Suprapubic skin (tissue), 4 donors: ENCODE measurements at regions not wholly inside any gene's neighbourhood (a gene's known extent, or its start where the extent isn't known, plus 50 kb on each side); places are given as distances from the start of the nearest gene placed in this dataset.

Experiments used
- DNase-seq, 2 donors: peaks; one replicate each; pipeline ENCODE4 v3.0.0-alpha.2; 2019; ENCODE audit warnings: low spot score in 2 of 2
- H3K27ac ChIP-seq: fragments of 200-600 bp; sonication (generic); one replicate; pipeline ENCODE4 v1.5.1; 2019
- H3K27me3 ChIP-seq: fragments of 200-600 bp; sonication (generic); one replicate; pipeline ENCODE4 v1.5.1; 2019
- H3K36me3 ChIP-seq: fragments of 200-600 bp; sonication (generic); one replicate; pipeline ENCODE4 v1.5.1; 2019
- H3K4me1 ChIP-seq: fragments of 200-600 bp; sonication (generic); one replicate; pipeline ENCODE4 v1.5.1; 2019
- H3K4me3 ChIP-seq: fragments of 200-600 bp; sonication (generic); one replicate; pipeline ENCODE4 v1.5.1; 2019; ENCODE audit warnings: mild to moderate bottlenecking
- H3K9me3 ChIP-seq: fragments of 200-600 bp; sonication (generic); one replicate; pipeline ENCODE4 v1.5.1; 2019
- CTCF ChIP-seq, 2 donors: fragments of 200-600 bp in 1 of 2; fragments of 450-650 bp in 1 of 2; sonication (generic) in 1 of 2; IDR thresholded peaks; one replicate each; pipeline ENCODE4 v1.5.1; 2016 to 2019; ENCODE audit warnings: antibody characterized with exemption in 2 of 2, mild to moderate bottlenecking in 1 of 2, moderate library complexity in 1 of 2
- EP300 ChIP-seq: sonication (generic); formaldehyde crosslinking; IDR thresholded peaks from one replicate; pipeline ENCODE4 v1.6.1; 2017; ENCODE audit warnings: antibody characterized with exemption
- POLR2A ChIP-seq, 2 donors: fragments of 450-650 bp; IDR thresholded peaks; one replicate each; pipeline ENCODE4 v1.6.1; 2017; ENCODE audit warnings: antibody characterized with exemption in 2 of 2, mild to moderate bottlenecking in 2 of 2, moderate library complexity in 2 of 2
- POLR2AphosphoS5 ChIP-seq, 3 donors: sonication (generic); formaldehyde crosslinking; IDR thresholded peaks; one replicate each; pipeline ENCODE4 v1.6.1; 2017; ENCODE audit warnings: antibody characterized with exemption in 3 of 3
- WGBS: methylation state at CpG from one replicate; pipeline ENCODE4 v1.1.5; 2018; 5-methylcytosine and 5-hydroxymethylcytosine counted together

GRCh38 chr7:145875267-145875666 lies 241.3 kb upstream of the CNTNAP2 start:
- TF ChIP-seq CTCF (IDR thresholded peaks at IDR 0.05) (no peak), POLR2AphosphoS5 (IDR thresholded peaks at IDR 0.05) (no peak)
- DNase-seq = no peak
- no peak overlapping the region for H3K27ac ChIP-seq
- H3K27me3 ChIP-seq = no peaks in the 10 kb centered on the region
- H3K4me3 ChIP-seq = no peak overlapping the region
- no peaks in the 10 kb centered on the region for H3K36me3 ChIP-seq
- no peaks in the 10 kb centered on the region for H3K9me3 ChIP-seq
- H3K4me1 ChIP-seq = no peaks in the 10 kb centered on the region

- no CpG with 5 or more reads among the region's 2 CpGs for WGBS
- no peak for DNase-seq
- TF ChIP-seq CTCF (IDR thresholded peaks at IDR 0.05) (no peak), POLR2A (IDR thresholded peaks at IDR 0.05) (no peak), POLR2AphosphoS5 (IDR thresholded peaks at IDR 0.05) (no peak), EP300 (no peak)
These were observed 247.7 kb upstream of the CNTNAP2 start for GRCh38 chr7:145868935-145869334.

GRCh38 chr7:145862212-145862611 lies 254.4 kb upstream of the CNTNAP2 start:
- 88% methylated on average over 1 of the region's 5 CpGs for WGBS
- Histone ChIP-seq H3K4me1 (no peaks in the 10 kb centered on the region), H3K4me3 (no peak overlapping the region), H3K27me3 (no peaks in the 10 kb centered on the region), H3K9me3 (peaks cover 3% of the 10 kb centered on the region), H3K27ac (no peak overlapping the region), H3K36me3 (no peaks in the 10 kb centered on the region)
- DNase-seq = no peak
- no peak for TF ChIP-seq POLR2AphosphoS5 (IDR thresholded peaks at IDR 0.05)
- TF ChIP-seq EP300 = no peak
- TF ChIP-seq POLR2A (IDR thresholded peaks at IDR 0.05) = no peak
- no peak for TF ChIP-seq CTCF (IDR thresholded peaks at IDR 0.05)

More at GRCh38 chr7:145868935-145869334, 247.7 kb upstream of the CNTNAP2 start:
- H3K4me1 ChIP-seq = no peaks in the 10 kb centered on the region
- no peaks in the 10 kb centered on the region for H3K36me3 ChIP-seq
- H3K27ac ChIP-seq = no peak overlapping the region
- peaks cover 3% of the 10 kb centered on the region for H3K9me3 ChIP-seq
- no peak overlapping the region for H3K4me3 ChIP-seq
- H3K27me3 ChIP-seq = no peaks in the 10 kb centered on the region

GRCh38 chr7:145860809-145861208 lies 255.8 kb upstream of the CNTNAP2 start:
- Histone ChIP-seq H3K4me3 (no peak overlapping the region), H3K9me3 (peaks cover 3% of the 10 kb centered on the region), H3K4me1 (no peaks in the 10 kb centered on the region), H3K36me3 (no peaks in the 10 kb centered on the region), H3K27me3 (no peaks in the 10 kb centered on the region), H3K27ac (no peak overlapping the region)
- no peak for DNase-seq
- 88% methylated on average over 1 of the region's 1 CpG for WGBS
- TF ChIP-seq CTCF (IDR thresholded peaks at IDR 0.05) = no peak
- no peak for TF ChIP-seq POLR2A (IDR thresholded peaks at IDR 0.05)
- no peak for TF ChIP-seq POLR2AphosphoS5 (IDR thresholded peaks at IDR 0.05)
- TF ChIP-seq EP300 = no peak

GRCh38 chr7:145850636-145851035 lies 266.0 kb upstream of the CNTNAP2 start:
- H3K27ac ChIP-seq = no peak overlapping the region
- H3K4me1 ChIP-seq = no peaks in the 10 kb centered on the region
- no peak for DNase-seq
- H3K27me3 ChIP-seq = no peaks in the 10 kb centered on the region
- no peaks in the 10 kb centered on the region for H3K9me3 ChIP-seq
- 86% methylated on average over 6 of the region's 6 CpGs for WGBS
- TF ChIP-seq CTCF (IDR thresholded peaks at IDR 0.05) = no peak
- no peak for TF ChIP-seq POLR2A (IDR thresholded peaks at IDR 0.05)
- no peak for TF ChIP-seq POLR2AphosphoS5 (IDR thresholded peaks at IDR 0.05)
- no peak for TF ChIP-seq EP300
- H3K4me3 ChIP-seq = no peak overlapping the region
- no peaks in the 10 kb centered on the region for H3K36me3 ChIP-seq
